Endothelial cell of umbilical vein (primary cell): ENCODE measurements at regions not wholly inside any gene's neighbourhood (a gene's known extent, or its start where the extent isn't known, plus 50 kb on each side); places are given as distances from the start of the nearest gene placed in this dataset.

Experiments used
- BruUV-seq: library from RNA; stranded (reverse); fragments of 400-500 nt; replicated peaks from 2 replicates; lab custom pipeline; 2021; lab: Mats Ljungman, UMichigan
- CTCF ChIA-PET: fragments of 300-600, 350-600 bp; sonication (Branson Sonifier 250); formaldehyde crosslinking; loops from one replicate; lab custom pipeline; 2021; ENCODE audit warnings: antibody characterized with exemption, inconsistent platforms; lab: Charles Lee
- POLR2A ChIA-PET: fragments of 300-600, 350-600 bp; sonication (Branson Sonifier 250); formaldehyde crosslinking; loops from one replicate; lab custom pipeline; 2021; ENCODE audit warnings: antibody characterized with exemption, inconsistent platforms; lab: Charles Lee
- DNase-seq: peaks from one replicate; pipeline ENCODE4 v3.0.0-alpha.2; 2011; ENCODE audit warnings: low read depth, low spot score
- FAIRE-seq: peaks from 2 replicates; lab custom pipeline; 2011; peaks lifted over from hg19 to GRCh38; lab: Jason Lieb, UNC
- H2AFZ ChIP-seq: 2 replicates; pipeline ENCODE4 v1.6.0; 2012; ENCODE audit warnings: low read depth, low read length, control low read depth, inconsistent platforms
- H3K27ac ChIP-seq: 2 replicates; pipeline ENCODE4 v1.5.1; 2011; ENCODE audit warnings: low read depth, mild to moderate bottlenecking, control low read depth, low read length, moderate library complexity; ENCODE audit not compliant: insufficient read depth
- H3K27me3 ChIP-seq, 2 experiments: 2 replicates each; pipeline versions ENCODE4 v1.6.0 to v1.6.1; 2011; ENCODE audit warnings: low read length in 2 of 2, mixed read lengths in 1 of 2; ENCODE audit not compliant: control insufficient read depth in 2 of 2, insufficient read depth in 2 of 2
- H3K36me3 ChIP-seq, 2 experiments: 2 replicates in 1 of 2; 3 replicates in 1 of 2; pipeline ENCODE4 v1.5.1; 2011; ENCODE audit warnings: low read length in 2 of 2, mild to moderate bottlenecking in 1 of 2, moderate library complexity in 1 of 2; ENCODE audit not compliant: control insufficient read depth in 2 of 2, insufficient read depth in 2 of 2; ENCODE audit errors: extremely low read depth in 1 of 2
- H3K4me1 ChIP-seq: 3 replicates; pipeline ENCODE4 v1.5.1; 2011; ENCODE audit warnings: mild to moderate bottlenecking, low read length; ENCODE audit not compliant: control insufficient read depth, insufficient read depth; ENCODE audit errors: extremely low read depth
- H3K4me2 ChIP-seq: 2 replicates; pipeline ENCODE4 v1.6.1; 2011; ENCODE audit warnings: low read length, control low read depth, mixed read lengths; ENCODE audit not compliant: insufficient read depth
- H3K4me3 ChIP-seq, 3 experiments: fragments of 200-600 bp in 1 of 3; sonication (generic), shearing (Covaris generic) in 1 of 3; replicated peaks in 1 of 3; 2 replicates each; pipeline ENCODE4 v1.5.1; 2011 to 2016; ENCODE audit warnings: control low read depth in 3 of 3, low read length in 3 of 3, mild to moderate bottlenecking in 2 of 3, inconsistent platforms in 1 of 3, low read depth in 1 of 3, moderate library complexity in 1 of 3; ENCODE audit not compliant: insufficient read depth in 1 of 3
- H3K79me2 ChIP-seq: 2 replicates; pipeline ENCODE4 v1.6.0; 2012; ENCODE audit warnings: low read length, inconsistent platforms; ENCODE audit not compliant: control insufficient read depth, insufficient read depth
- H3K9ac ChIP-seq: replicated peaks from 2 replicates; pipeline ENCODE3; 2011; ENCODE audit warnings: low read length, control low read depth; ENCODE audit not compliant: insufficient read depth; ENCODE audit errors: extremely low read depth
- H3K9me1 ChIP-seq: replicated peaks from 3 replicates; pipeline ENCODE4 v1.6.0; 2011; ENCODE audit warnings: mild to moderate bottlenecking, low read length; ENCODE audit not compliant: control insufficient read depth, insufficient read depth; ENCODE audit errors: extremely low read depth
- H3K9me3 ChIP-seq: replicated peaks from 2 replicates; pipeline ENCODE4 v1.5.1; 2012; ENCODE audit warnings: low read length, inconsistent platforms; ENCODE audit not compliant: control insufficient read depth, insufficient read depth
- H4K20me1 ChIP-seq: replicated peaks from 2 replicates; pipeline ENCODE3; 2011; ENCODE audit warnings: mild to moderate bottlenecking, low read length; ENCODE audit not compliant: control insufficient read depth, insufficient read depth; ENCODE audit errors: extremely low read depth
- EZH2 ChIP-seq: IDR thresholded peaks from 2 replicates; pipeline ENCODE4 v1.6.1; 2012; ENCODE audit warnings: borderline replicate concordance, low read depth, mild to moderate bottlenecking, moderate library complexity, low read length, inconsistent platforms; ENCODE audit not compliant: severe bottlenecking
- FOS ChIP-seq: IDR thresholded peaks from 2 replicates; pipeline ENCODE4 v1.6.1; 2011; ENCODE audit warnings: mild to moderate bottlenecking, low read length, moderate library complexity, borderline replicate concordance; ENCODE audit not compliant: insufficient read depth
- GATA2 ChIP-seq: IDR thresholded peaks from 2 replicates; pipeline ENCODE4 v1.7.0; 2011; ENCODE audit warnings: low read depth, mild to moderate bottlenecking, moderate library complexity, mixed read lengths, low read length; ENCODE audit not compliant: insufficient read length, insufficient read depth
- JUN ChIP-seq: IDR thresholded peaks from 2 replicates; pipeline ENCODE4 v1.6.1; 2011; ENCODE audit warnings: borderline replicate concordance, low read depth; ENCODE audit not compliant: insufficient read length, insufficient read depth
- MAX ChIP-seq: IDR thresholded peaks from 2 replicates; pipeline ENCODE4 v1.6.1; 2011; ENCODE audit not compliant: insufficient read depth, insufficient read length
- MYC ChIP-seq: IDR thresholded peaks from one replicate; pipeline ENCODE4 v1.6.1; 2011; ENCODE audit warnings: mild to moderate bottlenecking, low read depth, low read length
- POLR2A ChIP-seq: IDR thresholded peaks from 2 replicates; pipeline ENCODE4 v1.6.1; 2012; ENCODE audit warnings: low read depth, mild to moderate bottlenecking, control low read depth, low read length
- POLR2AphosphoS5 ChIP-seq: IDR thresholded peaks from 2 replicates; pipeline ENCODE4 v1.6.1; 2012; ENCODE audit warnings: low read depth, mild to moderate bottlenecking, control low read depth, low read length, moderate library complexity; ENCODE audit not compliant: insufficient read depth
- dilution Hi-C: fragments of 300-500 bp; cut with MboI; formaldehyde crosslinking; loops from one replicate; pipeline ENCODE4 v1.15.0; 2019; ENCODE audit warnings: low sequenced_read_pairs; ENCODE audit not compliant: extremely low pct_ligation_motif_present
- intact Hi-C: fragments of 100-400 bp; cut with micrococcal nuclease; formaldehyde crosslinking; loops from one replicate; pipeline ENCODE4 v1.10.0; 2022
- TF ChIP-seq, protein P1 (sequence below), 2 donors: IDR thresholded peaks; 1 replicate in 1 of 2; 2 replicates in 1 of 2; pipeline ENCODE4 v1.5.1; 2011; ENCODE audit warnings: low read length in 2 of 2, mild to moderate bottlenecking in 2 of 2, moderate library complexity in 2 of 2, control low read depth in 1 of 2, inconsistent platforms in 1 of 2, low read depth in 1 of 2; ENCODE audit not compliant: insufficient read depth in 1 of 2; ENCODE audit errors: extremely low read depth in 1 of 2

- CTCF ChIA-PET, result no interaction called here
- intact Hi-C loops, result no loop called here
- no peaks in the 10 kb centered on the region for H3K79me2 ChIP-seq
- POLR2A ChIA-PET, result no interaction called here
- no peak overlapping the region for H3K4me2 ChIP-seq
- H4K20me1 ChIP-seq, result no peaks in the 10 kb centered on the region
- no TSS peak for BruUV-seq
- no peaks in the 10 kb centered on the region for H3K9me1 ChIP-seq
- no peak overlapping the region for H3K4me3 ChIP-seq
- TF ChIP-seq, protein P1, sequence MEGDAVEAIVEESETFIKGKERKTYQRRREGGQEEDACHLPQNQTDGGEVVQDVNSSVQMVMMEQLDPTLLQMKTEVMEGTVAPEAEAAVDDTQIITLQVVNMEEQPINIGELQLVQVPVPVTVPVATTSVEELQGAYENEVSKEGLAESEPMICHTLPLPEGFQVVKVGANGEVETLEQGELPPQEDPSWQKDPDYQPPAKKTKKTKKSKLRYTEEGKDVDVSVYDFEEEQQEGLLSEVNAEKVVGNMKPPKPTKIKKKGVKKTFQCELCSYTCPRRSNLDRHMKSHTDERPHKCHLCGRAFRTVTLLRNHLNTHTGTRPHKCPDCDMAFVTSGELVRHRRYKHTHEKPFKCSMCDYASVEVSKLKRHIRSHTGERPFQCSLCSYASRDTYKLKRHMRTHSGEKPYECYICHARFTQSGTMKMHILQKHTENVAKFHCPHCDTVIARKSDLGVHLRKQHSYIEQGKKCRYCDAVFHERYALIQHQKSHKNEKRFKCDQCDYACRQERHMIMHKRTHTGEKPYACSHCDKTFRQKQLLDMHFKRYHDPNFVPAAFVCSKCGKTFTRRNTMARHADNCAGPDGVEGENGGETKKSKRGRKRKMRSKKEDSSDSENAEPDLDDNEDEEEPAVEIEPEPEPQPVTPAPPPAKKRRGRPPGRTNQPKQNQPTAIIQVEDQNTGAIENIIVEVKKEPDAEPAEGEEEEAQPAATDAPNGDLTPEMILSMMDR (IDR thresholded peaks at IDR 0.05; ENCODE audit: extremely low read depth in 1 of 2, insufficient read depth in 1 of 2, low read depth in 1 of 2, low read length in 2 of 2), result no peak
- TF ChIP-seq POLR2AphosphoS5 (no peak), MYC (no peak), FOS (no peak), GATA2 (no peak)
- DNase-seq (no peak), FAIRE-seq (no peak)
- no peak overlapping the region for H3K9ac ChIP-seq
- dilution Hi-C loops, result no loop called here
- H3K4me1 ChIP-seq, result no peaks in the 10 kb centered on the region
- no peak overlapping the region for H2AFZ ChIP-seq
- no peaks in the 10 kb centered on the region for H3K27me3 ChIP-seq
- H3K9me3 ChIP-seq, result no peaks in the 10 kb centered on the region
- no peak overlapping the region for H3K27ac ChIP-seq
- no peaks in the 10 kb centered on the region for H3K36me3 ChIP-seq
Measured at GRCh38 chr4:131603705-131604104, 1545.4 kb upstream of the PCDH10 start.

DNA sequence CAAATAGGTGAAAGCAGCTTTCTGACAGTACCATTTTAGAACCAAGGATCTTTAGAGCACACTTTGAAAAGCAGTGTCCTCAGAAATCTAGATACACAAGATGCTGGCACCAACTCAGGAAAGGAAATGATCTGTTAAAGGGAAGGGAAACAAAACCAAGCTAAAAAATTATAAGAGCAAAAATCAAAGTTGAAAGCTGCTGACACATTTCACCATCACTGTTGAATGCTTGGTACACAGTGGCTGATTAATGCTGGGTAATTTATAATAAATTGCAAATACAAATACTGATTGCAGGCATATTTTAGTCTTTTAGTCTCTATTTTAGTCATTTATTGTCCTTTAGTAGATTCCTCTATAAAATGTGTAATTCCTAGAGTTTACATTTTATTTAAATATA lies 1540.1 kb upstream of the PCDH10 start:
- TF ChIP-seq GATA2, result no peak
- TF ChIP-seq FOS, result no peak
- TF ChIP-seq EZH2, result no peak
- TF ChIP-seq MYC, result no peak
- TF ChIP-seq JUN, result no peak
- TF ChIP-seq MAX, result no peak
- no peak for TF ChIP-seq POLR2A
- TF ChIP-seq POLR2AphosphoS5, result no peak
- TF ChIP-seq, protein P1 (IDR thresholded peaks at IDR 0.05; ENCODE audit: extremely low read depth in 1 of 2, insufficient read depth in 1 of 2, low read depth in 1 of 2, low read length in 2 of 2), result no peak
- Histone ChIP-seq H4K20me1 (no peaks in the 10 kb centered on the region), H3K4me2 (no peak overlapping the region), H3K27ac (no peak overlapping the region), H3K36me3 (no peaks in the 10 kb centered on the region), H3K4me3 (no peak overlapping the region), H2AFZ (no peak overlapping the region), H3K79me2 (no peaks in the 10 kb centered on the region), H3K4me1 (peaks cover 16% of the 10 kb centered on the region), H3K9me1 (no peaks in the 10 kb centered on the region), H3K9me3 (no peaks in the 10 kb centered on the region), H3K9ac (no peak overlapping the region), H3K27me3 (no peaks in the 10 kb centered on the region)
- POLR2A ChIA-PET, result interaction anchor here (0.7 kb wide), 1 partner anchor 35 kb away, joined by 4 read pairs; no protein-coding TSS in a partner anchor
- CTCF ChIA-PET, result interaction anchor here (1.1 kb wide), 1 partner anchor 621 kb away, joined by 3 read pairs; no protein-coding TSS in a partner anchor
- peak; percentile 7 for DNase-seq
- dilution Hi-C loops, result no loop called here
- FAIRE-seq, result no peak
- intact Hi-C loops, result no loop called here
- no TSS peak for BruUV-seq
